Right lobe of liver (tissue), 6 donors: ENCODE measurements at regions not wholly inside any gene's neighbourhood (a gene's known extent, or its start where the extent isn't known, plus 50 kb on each side); places are given as distances from the start of the nearest gene placed in this dataset.
"Not testable (repeated sequence)": the region's sequence is repeated elsewhere in the genome, so short reads cannot be mapped to it uniquely, and the experiment has no call there.

Source experiments
- ATAC-seq, 4 donors: fragments of 200-7000 bp; cut with Tn5 transposase; one replicate each; pipeline ENCODE4 v1.9.1; 2020; ENCODE audit warnings: mild to moderate bottlenecking in 4 of 4, moderate library complexity in 4 of 4
- DNase-seq, 3 donors: peaks; one replicate each; pipeline ENCODE4 v3.0.0-alpha.2; 2020
- H3K27ac ChIP-seq, 3 donors: fragments of 200-600 bp; one replicate each; pipeline ENCODE4 v1.8.0; 2022
- H3K27me3 ChIP-seq, 2 donors: fragments of 200-600 bp; one replicate each; pipeline ENCODE4 v1.8.0; 2022
- H3K36me3 ChIP-seq, 4 donors: fragments of 200-600 bp; sonication (generic) in 1 of 4; one replicate each; pipeline versions ENCODE4 v1.5.1 to v1.8.0; 2017 to 2022; ENCODE audit warnings: control low read depth in 1 of 4
- H3K4me1 ChIP-seq, 4 donors: fragments of 200-600 bp; sonication (generic) in 1 of 4; one replicate each; pipeline versions ENCODE4 v1.5.1 to v1.8.0; 2017 to 2022; ENCODE audit warnings: control low read depth in 1 of 4
- H3K4me3 ChIP-seq, 3 donors: fragments of 200-600 bp; one replicate each; pipeline ENCODE4 v1.8.0; 2022
- H3K9me3 ChIP-seq, 4 donors: fragments of 200-600 bp; sonication (generic) in 1 of 4; one replicate each; pipeline versions ENCODE4 v1.5.1 to v1.8.0; 2017 to 2022; ENCODE audit warnings: control low read depth in 1 of 4
- POLR2A ChIP-seq: fragments of 450-650 bp; IDR thresholded peaks from one replicate; pipeline ENCODE4 v1.6.1; 2017; ENCODE audit warnings: antibody characterized with exemption, mild to moderate bottlenecking
- whole genome bisulfite sequencing: methylation state at CpG from one replicate; pipeline ENCODE4 v1.1.6; 2018; ENCODE audit warnings: low coverage, low lambda C conversion rate; ENCODE audit not compliant: insufficient coverage; ENCODE audit errors: missing lambda C conversion rate; 5-methylcytosine and 5-hydroxymethylcytosine counted together
- intact Hi-C, 2 donors: fragments of 100-400 bp; cut with DNase I; formaldehyde crosslinking; loops; one replicate each; pipeline versions ENCODE4 v1.11.2 to v1.14.1; 2022
- TF ChIP-seq, protein P1 (sequence below), 4 donors: fragments of 200-600 bp in 3 of 4; fragments of 450-650 bp in 1 of 4; IDR thresholded peaks; one replicate each; pipeline versions ENCODE4 v1.5.1 to v1.8.0; 2016 to 2022; ENCODE audit warnings: antibody characterized with exemption in 4 of 4, mild to moderate bottlenecking in 2 of 4
- donor health status: DM: no; HTN: yes; CAD: no.
- donor health status: DM: no; HTN: no; CAD: no.
- donor health status: DM: no; HTN: no; CAD: no.
- donor health status: DM: no; HTN: yes; CAD: no.
- donor health status: DM: no; HTN: yes; CAD: no.

DNA sequence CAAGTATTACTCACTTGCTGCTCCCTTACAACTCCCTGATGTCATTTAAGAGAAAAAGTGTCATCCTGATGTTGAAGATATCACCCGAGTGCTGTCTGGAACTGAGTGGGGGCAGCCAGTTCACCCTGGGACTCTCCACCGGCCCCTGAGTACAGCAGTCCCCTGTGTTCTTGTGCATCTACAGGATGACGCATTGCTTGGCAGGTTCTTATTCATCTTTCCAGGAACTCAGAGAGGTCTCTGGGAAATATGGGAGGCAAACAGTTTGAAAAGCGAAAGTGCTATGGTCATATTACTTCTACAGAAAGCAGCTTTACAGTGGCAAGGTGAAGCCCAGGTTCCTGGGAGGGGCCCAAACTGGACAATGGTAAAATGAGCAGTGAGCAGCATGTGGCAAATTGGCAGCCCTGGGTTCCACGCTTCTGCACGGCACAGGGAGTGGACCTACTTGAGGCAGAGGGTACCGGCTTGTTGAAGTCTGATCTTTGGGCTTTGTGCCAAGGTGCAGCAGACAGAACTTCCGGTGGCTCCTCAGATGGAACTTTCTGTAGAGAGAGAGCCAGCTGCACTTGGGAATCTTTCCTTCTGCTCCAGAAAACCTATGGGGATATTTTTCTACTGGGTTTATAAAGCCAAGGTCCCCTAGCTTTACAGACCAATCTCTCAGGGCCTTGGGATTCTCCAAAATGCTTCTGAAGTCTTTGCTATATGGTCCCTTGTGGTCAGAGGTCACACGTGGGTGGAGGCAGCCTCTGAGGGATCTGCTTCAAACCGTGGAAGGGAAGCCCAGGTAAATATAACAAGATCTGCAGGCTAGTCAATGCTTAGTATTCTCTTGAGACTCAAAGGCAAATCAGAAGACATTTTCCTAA, 128.3 kb downstream of the MAP3K7 start:
- no peak overlapping the region for H3K4me3 ChIP-seq
- TF ChIP-seq POLR2A, result no peak
- TF ChIP-seq, protein P1, sequence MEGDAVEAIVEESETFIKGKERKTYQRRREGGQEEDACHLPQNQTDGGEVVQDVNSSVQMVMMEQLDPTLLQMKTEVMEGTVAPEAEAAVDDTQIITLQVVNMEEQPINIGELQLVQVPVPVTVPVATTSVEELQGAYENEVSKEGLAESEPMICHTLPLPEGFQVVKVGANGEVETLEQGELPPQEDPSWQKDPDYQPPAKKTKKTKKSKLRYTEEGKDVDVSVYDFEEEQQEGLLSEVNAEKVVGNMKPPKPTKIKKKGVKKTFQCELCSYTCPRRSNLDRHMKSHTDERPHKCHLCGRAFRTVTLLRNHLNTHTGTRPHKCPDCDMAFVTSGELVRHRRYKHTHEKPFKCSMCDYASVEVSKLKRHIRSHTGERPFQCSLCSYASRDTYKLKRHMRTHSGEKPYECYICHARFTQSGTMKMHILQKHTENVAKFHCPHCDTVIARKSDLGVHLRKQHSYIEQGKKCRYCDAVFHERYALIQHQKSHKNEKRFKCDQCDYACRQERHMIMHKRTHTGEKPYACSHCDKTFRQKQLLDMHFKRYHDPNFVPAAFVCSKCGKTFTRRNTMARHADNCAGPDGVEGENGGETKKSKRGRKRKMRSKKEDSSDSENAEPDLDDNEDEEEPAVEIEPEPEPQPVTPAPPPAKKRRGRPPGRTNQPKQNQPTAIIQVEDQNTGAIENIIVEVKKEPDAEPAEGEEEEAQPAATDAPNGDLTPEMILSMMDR (IDR thresholded peaks at IDR 0.05), result no peak
- no peak overlapping the region for H3K27ac ChIP-seq
- intact Hi-C loops, result no loop called here
- ATAC-seq (peak in 1 of 4 donors; percentile 42), DNase-seq (no peak)
- H3K27me3 ChIP-seq, result no peaks in the 10 kb centered on the region
- WGBS, result 27% methylated on average over 9 of the region's 10 CpGs
- no peaks in the 10 kb centered on the region for H3K4me1 ChIP-seq
- no peaks in the 10 kb centered on the region for H3K36me3 ChIP-seq
- H3K9me3 ChIP-seq, result no peaks in the 10 kb centered on the region

DNA sequence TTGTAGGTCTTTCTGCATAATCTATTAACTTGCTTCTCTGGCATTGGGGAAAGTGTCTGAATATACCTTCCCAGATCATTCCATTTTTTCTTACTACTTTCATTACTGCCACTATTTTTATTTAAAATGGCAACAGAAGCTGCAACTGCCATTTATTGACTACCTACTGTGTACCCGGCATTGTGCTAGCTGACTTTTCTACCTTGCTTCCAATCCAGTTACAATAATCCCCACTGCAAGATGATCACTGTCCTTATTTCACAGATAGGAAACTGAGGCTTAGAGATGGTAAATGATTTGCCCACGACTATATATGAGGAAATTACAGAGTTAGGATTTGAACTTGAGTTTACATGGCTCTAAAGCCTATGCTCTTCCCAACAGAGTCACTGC, 129.0 kb downstream of the MAP3K7 start:
- no peak overlapping the region for H3K4me3 ChIP-seq
- TF ChIP-seq, protein P1 (IDR thresholded peaks at IDR 0.05), result no peak
- no peak for TF ChIP-seq POLR2A
- H3K27me3 ChIP-seq, result no peaks in the 10 kb centered on the region
- DNase-seq (no peak), ATAC-seq (no peak)
- no peaks in the 10 kb centered on the region for H3K4me1 ChIP-seq
- no peaks in the 10 kb centered on the region for H3K9me3 ChIP-seq
- WGBS, result 49% methylated on average over 2 of the region's 2 CpGs
- H3K27ac ChIP-seq, result no peak overlapping the region
- H3K36me3 ChIP-seq, result no peaks in the 10 kb centered on the region
- intact Hi-C loops, result no loop called here

DNA sequence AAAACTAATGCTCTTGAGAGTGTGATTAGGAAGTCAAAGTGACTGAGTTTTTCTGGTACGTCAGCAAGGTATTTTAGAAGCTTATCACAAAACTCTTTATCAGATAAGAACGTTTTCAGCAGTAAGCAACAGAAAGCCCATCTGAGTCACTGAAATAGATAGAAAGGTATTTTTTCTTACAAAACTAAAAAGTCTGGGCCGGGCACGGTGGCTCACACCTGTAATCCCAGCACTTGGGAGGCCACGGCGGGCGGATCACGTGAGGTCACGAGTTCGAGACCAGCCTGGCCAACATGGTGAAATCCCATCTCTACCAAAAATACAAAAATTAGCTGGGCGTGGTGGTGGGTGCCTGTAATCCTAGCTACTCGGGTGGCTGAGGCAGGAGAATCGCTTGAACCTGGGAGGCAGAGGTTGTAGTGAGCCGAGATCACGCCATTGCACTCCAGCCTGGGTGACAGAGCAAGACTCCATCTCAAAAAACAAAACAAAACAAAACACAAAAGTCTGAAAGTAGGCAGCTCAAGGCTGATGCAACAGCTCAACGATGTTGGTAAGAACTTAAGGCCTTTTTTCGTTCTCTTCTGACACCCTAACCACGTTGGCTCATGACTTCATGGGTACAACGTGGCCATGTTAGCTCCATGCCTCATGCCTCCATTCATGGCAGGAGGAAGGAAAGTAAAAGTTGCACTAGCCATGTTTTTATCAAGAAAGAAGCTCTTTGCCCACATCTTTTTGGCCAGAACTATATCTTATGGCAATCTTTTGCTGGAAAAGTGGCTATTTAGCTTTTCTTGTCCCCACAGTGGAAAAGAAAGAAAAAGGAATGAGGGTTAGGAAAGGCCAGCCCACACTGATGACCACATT, 129.6 kb downstream of the MAP3K7 start:
- intact Hi-C loops, H3K36me3 ChIP-seq, H3K9me3 ChIP-seq, H3K27ac ChIP-seq, H3K4me3 ChIP-seq, H3K27me3 ChIP-seq, ATAC-seq, DNase-seq, H3K4me1 ChIP-seq: not testable (repeated sequence)
- WGBS, result 73% methylated on average over 11 of the region's 19 CpGs

GRCh38 chr6:90456001-90456400, 130.9 kb downstream of the MAP3K7 start:
- WGBS, result 56% methylated on average over 3 of the region's 3 CpGs
- TF ChIP-seq POLR2A, result no peak
- TF ChIP-seq, protein P1 (IDR thresholded peaks at IDR 0.05), result no peak

More at GRCh38 chr6:90456001-90456400, 130.9 kb downstream of the MAP3K7 start:
- Histone ChIP-seq H3K27me3 (no peaks in the 10 kb centered on the region), H3K4me3 (no peak overlapping the region), H3K9me3 (no peaks in the 10 kb centered on the region), H3K27ac (no peak overlapping the region), H3K36me3 (no peaks in the 10 kb centered on the region), H3K4me1 (no peaks in the 10 kb centered on the region)
- ATAC-seq (no peak), DNase-seq (no peak)
- intact Hi-C loops, result no loop called here
